Choroid plexus epithelial cell (primary cell): ENCODE measurements at regions not wholly inside any gene's neighbourhood (a gene's known extent, or its start where the extent isn't known, plus 50 kb on each side); places are given as distances from the start of the nearest gene placed in this dataset.

Experiments used
- DNase-seq: peaks from one replicate; pipeline ENCODE4 v3.0.0-alpha.2; 2010; ENCODE audit warnings: low read depth
- H3K4me3 ChIP-seq: 2 replicates; pipeline ENCODE4 v1.5.1; 2011; ENCODE audit warnings: low read depth, mild to moderate bottlenecking, control low read depth, low read length, moderate library complexity
- TF ChIP-seq, protein P1 (sequence below): conservative IDR thresholded peaks from 2 replicates; pipeline ENCODE4 v1.5.1; 2011; ENCODE audit warnings: low read depth, mild to moderate bottlenecking, control low read depth, inconsistent platforms, low read length, moderate library complexity

DNA sequence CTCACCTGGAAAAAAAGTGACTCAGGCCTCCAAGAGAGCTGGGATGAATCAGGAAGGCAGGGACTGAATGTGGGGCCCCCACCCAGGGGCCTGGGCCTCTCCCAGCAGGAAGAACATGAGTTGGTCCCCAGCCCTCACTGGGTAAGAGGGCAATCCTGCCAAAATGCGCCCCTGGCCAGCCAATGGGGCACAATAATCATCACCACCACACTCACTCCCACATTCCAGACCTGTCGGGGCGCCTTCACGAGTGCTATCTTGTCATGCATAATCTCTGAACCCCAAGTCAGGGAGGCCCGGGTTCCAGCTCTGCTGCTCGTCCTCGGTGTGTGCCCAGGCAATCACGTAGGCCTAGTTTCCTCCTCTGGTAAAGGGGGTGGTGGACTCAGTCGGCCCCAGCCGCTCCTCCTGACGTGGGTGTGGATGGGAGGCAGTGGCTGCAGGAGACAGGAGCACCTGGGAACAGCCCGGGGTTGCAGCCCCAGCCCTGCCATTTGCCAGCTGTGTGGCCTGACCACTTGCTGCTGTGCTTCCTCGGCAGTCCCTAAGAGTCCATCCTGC, 115.1 kb downstream of the CYP26B1 start:
- H3K4me3 ChIP-seq, result no peak overlapping the region
- DNase-seq, result no peak

GRCh38 chr2:72031346-72032110, 116.1 kb downstream of the CYP26B1 start:
- TF ChIP-seq, protein P1, sequence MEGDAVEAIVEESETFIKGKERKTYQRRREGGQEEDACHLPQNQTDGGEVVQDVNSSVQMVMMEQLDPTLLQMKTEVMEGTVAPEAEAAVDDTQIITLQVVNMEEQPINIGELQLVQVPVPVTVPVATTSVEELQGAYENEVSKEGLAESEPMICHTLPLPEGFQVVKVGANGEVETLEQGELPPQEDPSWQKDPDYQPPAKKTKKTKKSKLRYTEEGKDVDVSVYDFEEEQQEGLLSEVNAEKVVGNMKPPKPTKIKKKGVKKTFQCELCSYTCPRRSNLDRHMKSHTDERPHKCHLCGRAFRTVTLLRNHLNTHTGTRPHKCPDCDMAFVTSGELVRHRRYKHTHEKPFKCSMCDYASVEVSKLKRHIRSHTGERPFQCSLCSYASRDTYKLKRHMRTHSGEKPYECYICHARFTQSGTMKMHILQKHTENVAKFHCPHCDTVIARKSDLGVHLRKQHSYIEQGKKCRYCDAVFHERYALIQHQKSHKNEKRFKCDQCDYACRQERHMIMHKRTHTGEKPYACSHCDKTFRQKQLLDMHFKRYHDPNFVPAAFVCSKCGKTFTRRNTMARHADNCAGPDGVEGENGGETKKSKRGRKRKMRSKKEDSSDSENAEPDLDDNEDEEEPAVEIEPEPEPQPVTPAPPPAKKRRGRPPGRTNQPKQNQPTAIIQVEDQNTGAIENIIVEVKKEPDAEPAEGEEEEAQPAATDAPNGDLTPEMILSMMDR, result no peak
- no peak overlapping the region for H3K4me3 ChIP-seq
- DNase-seq, result no peak

More for the DNA sequence above, 115.1 kb downstream of the CYP26B1 start:
- TF ChIP-seq, protein P1, result no peak

- H3K4me3 ChIP-seq, result no peak overlapping the region
- TF ChIP-seq, protein P1, result no peak
- DNase-seq, result no peak
Measured at GRCh38 chr2:72028996-72029395, 118.7 kb downstream of the CYP26B1 start.

GRCh38 chr2:72028351-72028995, 119.2 kb downstream of the CYP26B1 start:
- TF ChIP-seq, protein P1, result no peak
- DNase-seq, result no peak
- no peak overlapping the region for H3K4me3 ChIP-seq

- no peak for DNase-seq
- TF ChIP-seq, protein P1, result no peak
- no peak overlapping the region for H3K4me3 ChIP-seq
Measured at GRCh38 chr2:72027426-72028161, 120.1 kb downstream of the CYP26B1 start.

DNA sequence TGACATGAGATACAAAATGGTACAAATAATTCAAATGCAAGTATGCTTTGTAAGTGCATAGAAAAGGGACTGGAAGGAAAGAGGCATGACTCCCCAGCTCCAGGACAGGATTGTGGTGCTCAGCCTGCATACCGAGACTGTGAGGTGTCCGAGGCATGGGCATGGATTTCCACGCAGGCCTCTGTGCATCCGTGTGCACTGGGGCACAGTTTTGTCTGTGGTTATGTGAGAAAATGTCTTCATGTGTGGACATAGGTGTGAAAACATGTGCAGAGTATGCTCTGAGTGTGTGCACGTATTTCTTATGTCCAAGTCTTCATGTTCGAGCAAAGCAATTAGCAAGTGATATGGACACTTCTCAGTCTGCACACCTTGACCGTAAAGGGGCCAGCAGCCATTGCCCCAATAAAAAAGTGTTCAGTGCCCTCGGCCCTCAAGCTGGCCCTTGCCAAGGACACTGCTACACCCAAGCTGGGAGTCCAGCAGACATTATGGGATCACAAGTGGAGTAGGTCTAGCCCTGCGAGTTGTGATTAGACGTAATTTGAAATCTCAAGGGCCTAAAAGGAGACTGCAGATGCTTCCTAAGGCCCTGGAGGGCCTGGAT, 120.7 kb downstream of the CYP26B1 start:
- TF ChIP-seq, protein P1, result no peak
- H3K4me3 ChIP-seq, result no peak overlapping the region
- no peak for DNase-seq
